ENCODE measurements at regions not wholly inside any gene's neighbourhood (a gene's known extent, or its start where the extent isn't known, plus 50 kb on each side); places are given as distances from the start of the nearest gene placed in this dataset.
"Not testable (repeated sequence)": the region's sequence is repeated elsewhere in the genome, so short reads cannot be mapped to it uniquely, and the experiment has no call there.

- TF ChIP-seq, protein P1, sequence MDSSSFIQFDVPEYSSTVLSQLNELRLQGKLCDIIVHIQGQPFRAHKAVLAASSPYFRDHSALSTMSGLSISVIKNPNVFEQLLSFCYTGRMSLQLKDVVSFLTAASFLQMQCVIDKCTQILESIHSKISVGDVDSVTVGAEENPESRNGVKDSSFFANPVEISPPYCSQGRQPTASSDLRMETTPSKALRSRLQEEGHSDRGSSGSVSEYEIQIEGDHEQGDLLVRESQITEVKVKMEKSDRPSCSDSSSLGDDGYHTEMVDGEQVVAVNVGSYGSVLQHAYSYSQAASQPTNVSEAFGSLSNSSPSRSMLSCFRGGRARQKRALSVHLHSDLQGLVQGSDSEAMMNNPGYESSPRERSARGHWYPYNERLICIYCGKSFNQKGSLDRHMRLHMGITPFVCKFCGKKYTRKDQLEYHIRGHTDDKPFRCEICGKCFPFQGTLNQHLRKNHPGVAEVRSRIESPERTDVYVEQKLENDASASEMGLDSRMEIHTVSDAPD (CRISPR knock-in tag; IDR thresholded peaks at IDR 0.05): no peak
Observed at GRCh38 chr5:121105921-121106320, 641.8 kb downstream of the PRR16 start (continued).

DNA sequence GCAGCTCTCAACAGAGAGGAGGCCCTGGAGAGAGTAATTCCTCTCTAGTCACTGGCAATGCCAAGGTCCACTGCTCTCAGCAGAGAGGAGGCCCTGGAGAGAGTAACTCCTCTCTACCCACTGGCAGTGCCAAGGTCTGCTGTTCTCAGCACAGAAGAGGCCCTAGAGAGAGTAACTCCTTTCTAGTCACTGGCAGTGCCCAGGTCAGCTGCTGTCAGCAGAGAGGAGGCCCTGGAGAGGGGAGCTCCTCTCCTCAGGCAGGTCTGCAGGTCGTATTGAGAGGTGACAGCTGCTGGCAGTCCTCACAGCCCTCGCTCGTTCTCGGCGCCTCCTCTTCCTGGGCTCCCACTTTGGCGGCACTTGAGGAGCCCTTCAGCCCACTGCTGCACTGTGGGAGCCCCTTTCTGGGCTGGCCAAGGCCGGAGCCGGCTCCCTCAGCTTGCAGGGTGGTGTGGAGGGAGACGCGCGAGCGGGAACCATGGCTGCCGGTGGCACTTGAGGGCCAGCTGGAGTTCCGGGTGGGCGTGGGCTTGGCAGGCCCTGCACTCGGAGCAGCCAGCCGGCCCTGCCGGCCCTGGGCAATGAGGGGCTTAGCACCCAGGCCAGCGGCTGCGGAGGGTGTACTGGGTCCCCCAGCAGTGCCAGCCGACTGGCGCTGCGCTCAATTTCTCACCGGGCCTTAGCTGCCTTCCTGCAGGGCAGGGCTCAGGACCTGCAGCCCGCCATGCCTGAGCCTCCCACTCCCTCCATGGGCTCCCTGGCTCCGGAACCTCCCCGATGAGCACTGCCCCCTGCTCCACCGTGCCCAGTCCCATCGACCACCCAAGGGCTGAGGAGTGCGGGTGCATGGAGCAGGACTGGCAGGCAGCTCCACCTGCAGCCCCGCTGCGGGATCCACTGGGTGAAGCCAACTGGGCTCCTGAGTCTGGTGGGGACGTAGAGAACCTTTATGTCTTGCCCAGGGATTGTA lies 642.9 kb downstream of the PRR16 start:
- in situ Hi-C loops (cut with HindIII; ENCODE audit: extremely low pct_ligation_motif_present, low pct_unique_long_range_greater_than_20kb); CTCF ChIA-PET (ENCODE audit: low intra/inter-chr PET ratio, low total read pairs); H3K27me3 ChIP-seq (ENCODE audit: control insufficient read depth in 1 of 2, insufficient read depth in 2 of 2, low read length in 2 of 2); H3K4me1 ChIP-seq (ENCODE audit: insufficient read depth, low read length); H3K79me2 ChIP-seq (ENCODE audit: insufficient read depth, low read length); H3K36me3 ChIP-seq (replicated peaks in 1 of 2; ENCODE audit: control insufficient read depth in 1 of 2, insufficient read depth in 2 of 2, low read length in 2 of 2); H3K9ac ChIP-seq (ENCODE audit: insufficient read depth, low read depth, low read length); H2AFZ ChIP-seq (ENCODE audit: low read length); H3K4me2 ChIP-seq (ENCODE audit: low read depth, low read length); DNase-seq (ENCODE audit: low spot score); POLR2A ChIA-PET; FAIRE-seq; H4K20me1 ChIP-seq (ENCODE audit: insufficient read depth, low read length); BruUV-seq (replicated peaks); H3K4me3 ChIP-seq (replicated peaks in 1 of 3; ENCODE audit: insufficient read depth in 1 of 3, low read depth in 2 of 3, low read length in 3 of 3); intact Hi-C loops (cut with micrococcal nuclease; ENCODE audit: unreplicated experiment); H3K9me3 ChIP-seq (ENCODE audit: low read length); H3K27ac ChIP-seq (ENCODE audit: extremely low read length, insufficient read depth, low read length): not testable (repeated sequence)
- ATAC-seq: peak; percentile 56
- 90% methylated on average over 2 of the region's 33 CpGs for WGBS (ENCODE audit: low lambda C conversion rate)

GRCh38 chr5:121108725-121109124 lies 644.6 kb downstream of the PRR16 start:
- H2AFZ ChIP-seq (ENCODE audit: low read length): no peak overlapping the region
- H3K9me3 ChIP-seq (ENCODE audit: low read length): no peaks in the 10 kb centered on the region
- BruUV-seq (replicated peaks): no TSS peak
- in situ Hi-C loops (cut with HindIII; ENCODE audit: extremely low pct_ligation_motif_present, low pct_unique_long_range_greater_than_20kb): no loop called here
- ATAC-seq: peak; percentile 87
- no peak overlapping the region for H3K4me3 ChIP-seq (replicated peaks in 1 of 3; ENCODE audit: insufficient read depth in 1 of 3, low read depth in 2 of 3, low read length in 3 of 3)
- DNase-seq (ENCODE audit: low spot score): no peak
- no peak for FAIRE-seq
- H3K36me3 ChIP-seq (replicated peaks in 1 of 2; ENCODE audit: control insufficient read depth in 1 of 2, insufficient read depth in 2 of 2, low read length in 2 of 2): no peaks in the 10 kb centered on the region
- no peaks in the 10 kb centered on the region for H3K79me2 ChIP-seq (ENCODE audit: insufficient read depth, low read length)
- no peak overlapping the region for H3K27ac ChIP-seq (ENCODE audit: extremely low read length, insufficient read depth, low read length)
- H3K4me1 ChIP-seq (ENCODE audit: insufficient read depth, low read length): no peaks in the 10 kb centered on the region
- H3K27me3 ChIP-seq (ENCODE audit: control insufficient read depth in 1 of 2, insufficient read depth in 2 of 2, low read length in 2 of 2): no peaks in the 10 kb centered on the region
- TF ChIP-seq FOXO1 (CRISPR knock-in tag; IDR thresholded peaks at IDR 0.05) (no peak), KDM6A (CRISPR knock-in tag; IDR thresholded peaks at IDR 0.05; ENCODE audit: low read depth) (no peak), HNRNPL (IDR thresholded peaks at IDR 0.05; ENCODE audit: low read depth, low read length) (no peak), NFRKB (IDR thresholded peaks at IDR 0.05) (no peak), ZSCAN30 (CRISPR knock-in tag; IDR thresholded peaks at IDR 0.05) (no peak), DMAP1 (CRISPR knock-in tag; IDR thresholded peaks at IDR 0.05) (no peak)
- TF ChIP-seq, protein P2, sequence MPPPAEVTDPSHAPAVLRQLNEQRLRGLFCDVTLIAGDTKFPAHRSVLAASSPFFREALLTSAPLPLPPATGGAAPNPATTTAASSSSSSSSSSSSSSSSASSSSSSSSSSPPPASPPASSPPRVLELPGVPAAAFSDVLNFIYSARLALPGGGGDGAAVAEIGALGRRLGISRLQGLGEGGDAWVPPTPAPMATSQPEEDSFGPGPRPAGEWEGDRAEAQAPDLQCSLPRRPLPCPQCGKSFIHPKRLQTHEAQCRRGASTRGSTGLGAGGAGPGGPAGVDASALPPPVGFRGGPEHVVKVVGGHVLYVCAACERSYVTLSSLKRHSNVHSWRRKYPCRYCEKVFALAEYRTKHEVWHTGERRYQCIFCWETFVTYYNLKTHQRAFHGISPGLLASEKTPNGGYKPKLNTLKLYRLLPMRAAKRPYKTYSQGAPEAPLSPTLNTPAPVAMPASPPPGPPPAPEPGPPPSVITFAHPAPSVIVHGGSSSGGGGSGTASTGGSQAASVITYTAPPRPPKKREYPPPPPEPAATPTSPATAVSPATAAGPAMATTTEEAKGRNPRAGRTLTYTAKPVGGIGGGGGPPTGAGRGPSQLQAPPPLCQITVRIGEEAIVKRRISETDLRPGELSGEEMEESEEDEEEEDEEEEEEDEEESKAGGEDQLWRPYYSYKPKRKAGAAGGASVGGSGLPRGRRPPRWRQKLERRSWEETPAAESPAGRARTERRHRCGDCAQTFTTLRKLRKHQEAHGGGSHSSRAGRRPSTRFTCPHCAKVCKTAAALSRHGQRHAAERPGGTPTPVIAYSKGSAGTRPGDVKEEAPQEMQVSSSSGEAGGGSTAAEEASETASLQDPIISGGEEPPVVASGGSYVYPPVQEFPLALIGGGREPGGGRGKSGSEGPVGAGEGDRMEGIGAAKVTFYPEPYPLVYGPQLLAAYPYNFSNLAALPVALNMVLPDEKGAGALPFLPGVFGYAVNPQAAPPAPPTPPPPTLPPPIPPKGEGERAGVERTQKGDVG (CRISPR knock-in tag; IDR thresholded peaks at IDR 0.05; ENCODE audit: borderline replicate concordance): no peak
- no peak overlapping the region for H3K4me2 ChIP-seq (ENCODE audit: low read depth, low read length)
- 10% methylated on average over 2 of the region's 10 CpGs for WGBS (ENCODE audit: low lambda C conversion rate)
- ChIA-PET POLR2A (no interaction called here), CTCF (ENCODE audit: low intra/inter-chr PET ratio, low total read pairs) (no interaction called here)
- H3K9ac ChIP-seq (ENCODE audit: insufficient read depth, low read depth, low read length): no peak overlapping the region
- H4K20me1 ChIP-seq (ENCODE audit: insufficient read depth, low read length): no peaks in the 10 kb centered on the region
- intact Hi-C loops (cut with micrococcal nuclease; ENCODE audit: unreplicated experiment): no loop called here
